Left colon (tissue), 2 donors: ENCODE measurements at regions not wholly inside any gene's neighbourhood (a gene's known extent, or its start where the extent isn't known, plus 50 kb on each side); places are given as distances from the start of the nearest gene placed in this dataset.
A peak's percentile ranks its signal among the peaks of the same experiment; 100 is the strongest.

Experiments used
- ATAC-seq: fragments of 200-7000 bp; cut with Tn5 transposase; one replicate; pipeline ENCODE4 v1.9.1; 2020; ENCODE audit warnings: mild to moderate bottlenecking, moderate library complexity
- DNase-seq, 2 donors: peaks; one replicate each; pipeline ENCODE4 v3.0.0-alpha.2; 2020
- intact Hi-C, 2 donors: fragments of 100-400 bp; cut with DNase I in 1 of 2; cut with micrococcal nuclease in 1 of 2; formaldehyde crosslinking; loops; one replicate each; pipeline versions ENCODE4 v1.11.2 to v1.14.0; 2022; cut with DNase I, micrococcal nuclease
- donor health status: DM: no; HTN: no; CAD: no.
- donor health status: DM: yes; HTN: yes; CAD: no.

DNA sequence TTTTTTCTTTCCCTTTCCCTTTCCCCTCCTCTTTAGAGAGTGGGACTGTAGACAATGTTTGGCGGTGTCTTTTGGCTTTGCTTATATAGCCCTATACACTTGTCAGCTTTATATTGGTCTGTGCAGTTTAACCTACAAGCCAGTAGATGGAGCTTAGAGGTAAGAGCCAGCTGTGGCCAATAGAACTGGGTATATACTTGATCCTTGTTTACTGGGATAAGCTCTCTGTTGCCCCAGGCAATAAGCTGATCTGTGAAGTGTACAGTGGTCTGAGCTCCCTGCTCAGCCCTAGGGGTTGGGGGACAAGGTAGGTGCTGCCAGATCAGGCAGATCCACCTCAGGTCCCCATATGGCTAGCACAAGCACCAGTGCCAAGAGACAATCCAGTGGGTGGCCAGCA is 434.1 kb downstream of the NOVA1 start:
- ATAC-seq = peak; percentile 84
- intact Hi-C loops = loop anchor here in 1 of 2 donors (10.0 kb wide), 1 partner anchor 821 kb away; no protein-coding TSS in a partner anchor
- DNase-seq = no peak

DNA sequence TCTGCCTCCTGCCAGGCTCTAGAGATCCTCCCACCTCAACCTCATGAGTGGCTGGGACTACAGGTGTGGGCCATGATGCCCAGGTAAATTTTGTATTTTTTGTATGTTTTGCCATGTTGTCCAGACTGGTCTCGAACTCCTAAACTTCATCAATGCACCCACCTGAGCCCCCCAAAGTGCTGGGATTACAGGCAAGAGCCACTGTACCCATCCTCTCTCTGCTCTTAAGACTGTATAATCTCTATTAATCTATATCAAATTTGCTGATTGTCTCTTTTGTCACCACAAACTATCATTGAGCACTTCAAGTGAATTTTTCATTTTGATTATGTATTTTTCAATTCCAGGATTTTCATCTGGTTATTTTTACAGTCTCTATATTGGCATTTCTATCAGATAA is 440.3 kb downstream of the NOVA1 start:
- intact Hi-C loops = no loop called here
- ATAC-seq = no peak
- no peak for DNase-seq

DNA sequence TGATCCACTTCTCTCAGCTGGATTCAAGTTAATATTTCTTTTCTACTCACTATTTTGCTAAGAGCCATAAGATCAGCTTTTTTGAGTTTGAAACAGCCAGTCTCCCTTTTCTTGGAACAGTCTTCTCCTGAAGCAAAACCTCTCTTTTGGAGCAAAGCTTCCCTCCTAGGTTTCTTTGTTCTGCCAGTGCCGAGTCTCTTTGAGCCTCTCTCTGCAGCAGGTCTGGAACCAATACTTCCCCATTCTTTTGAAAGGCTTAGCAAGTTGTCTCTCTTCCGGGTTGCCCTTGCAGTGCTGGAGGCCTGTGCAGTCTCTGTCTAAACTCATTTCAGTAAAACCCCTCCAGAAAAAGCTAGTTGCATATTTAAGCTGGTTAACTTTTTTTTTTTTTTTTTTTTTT is 454.8 kb downstream of the NOVA1 start:
- intact Hi-C loops = no loop called here
- ATAC-seq (no peak), DNase-seq (no peak)

DNA sequence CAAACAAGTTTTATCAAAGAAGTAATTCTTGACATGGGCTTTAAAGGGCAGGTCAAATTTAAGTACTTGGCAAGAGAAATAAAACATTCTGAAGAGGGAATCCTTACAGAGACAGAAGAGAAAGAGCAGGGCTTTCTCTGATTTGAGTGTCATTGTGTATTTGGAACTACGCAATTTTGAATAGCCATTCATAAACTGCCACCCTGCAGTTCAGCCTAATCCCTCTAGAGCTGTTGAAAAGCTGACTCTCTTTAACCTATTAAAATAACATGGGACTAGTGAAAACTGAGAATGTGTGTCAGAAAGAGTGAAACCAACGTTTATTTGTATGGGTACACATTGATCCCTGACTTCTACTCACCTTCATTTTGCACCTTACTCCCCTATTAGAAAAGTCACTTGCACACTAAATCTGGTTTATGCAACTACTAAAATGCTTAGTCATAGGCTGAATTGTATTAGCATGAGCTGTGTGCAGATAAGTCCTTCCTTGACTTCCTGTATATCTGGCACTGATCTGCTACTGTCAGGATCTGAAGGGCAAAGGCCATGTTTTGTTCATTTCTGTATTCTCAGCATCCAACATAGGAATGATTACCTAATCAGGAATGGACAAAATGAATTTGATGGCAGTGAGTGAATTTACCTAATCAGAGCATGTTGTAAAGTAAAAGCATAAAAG is 458.9 kb downstream of the NOVA1 start:
- DNase-seq (no peak), ATAC-seq (no peak)
- intact Hi-C loops = no loop called here

DNA sequence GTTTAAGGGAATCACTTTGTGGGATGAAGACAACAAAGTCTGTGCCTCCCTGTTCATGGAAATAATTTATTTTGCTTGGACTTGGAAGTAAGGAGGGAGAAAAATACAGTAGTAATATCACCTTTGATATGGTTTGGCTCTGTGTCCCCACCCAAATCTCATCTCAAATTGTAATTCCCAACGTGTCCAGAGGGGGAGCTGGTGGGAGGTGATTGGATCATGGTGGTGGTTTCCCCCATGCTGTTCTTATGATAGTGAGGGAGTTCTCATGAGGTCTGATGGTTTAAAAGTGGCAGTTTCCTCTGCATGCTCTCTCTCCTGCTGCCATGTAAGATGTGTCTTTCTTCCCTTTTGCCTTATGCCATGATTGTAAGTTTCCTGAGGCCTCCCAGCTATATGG is 460.7 kb downstream of the NOVA1 start:
- no peak for ATAC-seq
- intact Hi-C loops = no loop called here

DNA sequence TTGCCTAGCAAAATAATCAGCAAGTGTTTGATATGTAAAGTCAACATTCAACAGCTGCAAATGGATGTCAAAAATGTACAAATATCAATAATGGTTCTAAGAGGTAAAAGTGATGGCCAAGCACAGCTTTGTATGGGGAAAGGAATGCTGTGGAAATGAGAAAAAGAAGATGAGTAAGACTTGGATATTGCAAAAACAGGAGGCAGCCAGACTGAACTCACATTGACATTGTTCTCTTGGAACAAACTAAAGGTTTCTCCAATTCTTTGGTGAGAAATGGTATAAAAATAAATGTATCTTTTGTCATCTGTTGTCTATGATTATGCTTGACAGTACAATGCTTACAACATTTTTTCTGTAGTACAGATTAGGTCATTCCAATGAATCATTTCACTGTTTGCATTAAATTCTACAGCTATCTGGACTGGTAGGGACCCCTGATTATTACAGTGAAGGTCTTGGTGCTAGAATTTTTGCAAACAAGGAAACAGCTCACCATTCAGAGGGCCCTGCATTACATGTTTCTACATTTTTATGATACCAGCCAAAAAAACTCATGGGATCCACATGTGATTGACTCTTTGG is 465.7 kb downstream of the NOVA1 start:
- intact Hi-C loops = no loop called here
- ATAC-seq = no peak
- no peak for DNase-seq

More for the DNA sequence above, 460.7 kb downstream of the NOVA1 start:
- no peak for DNase-seq

DNA sequence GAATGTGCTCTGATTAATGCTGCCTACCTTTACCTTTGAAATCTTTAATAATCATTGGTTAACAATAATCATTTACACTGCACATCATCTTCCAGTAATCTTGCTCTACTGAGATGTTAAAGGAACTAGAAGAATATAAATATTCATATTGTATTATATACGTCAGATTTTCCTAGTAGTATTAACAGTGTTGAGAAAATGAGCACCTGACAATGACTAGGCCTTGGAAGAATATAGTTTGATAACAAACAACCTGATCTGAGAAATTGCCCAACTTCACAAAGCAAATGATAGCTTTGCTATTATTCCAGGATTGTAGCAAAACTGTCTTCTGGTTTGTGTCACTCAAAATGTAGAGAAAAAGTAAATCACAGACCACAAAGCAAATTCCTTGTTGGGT is 467.1 kb downstream of the NOVA1 start:
- intact Hi-C loops = no loop called here
- no peak for DNase-seq
- ATAC-seq = no peak

DNA sequence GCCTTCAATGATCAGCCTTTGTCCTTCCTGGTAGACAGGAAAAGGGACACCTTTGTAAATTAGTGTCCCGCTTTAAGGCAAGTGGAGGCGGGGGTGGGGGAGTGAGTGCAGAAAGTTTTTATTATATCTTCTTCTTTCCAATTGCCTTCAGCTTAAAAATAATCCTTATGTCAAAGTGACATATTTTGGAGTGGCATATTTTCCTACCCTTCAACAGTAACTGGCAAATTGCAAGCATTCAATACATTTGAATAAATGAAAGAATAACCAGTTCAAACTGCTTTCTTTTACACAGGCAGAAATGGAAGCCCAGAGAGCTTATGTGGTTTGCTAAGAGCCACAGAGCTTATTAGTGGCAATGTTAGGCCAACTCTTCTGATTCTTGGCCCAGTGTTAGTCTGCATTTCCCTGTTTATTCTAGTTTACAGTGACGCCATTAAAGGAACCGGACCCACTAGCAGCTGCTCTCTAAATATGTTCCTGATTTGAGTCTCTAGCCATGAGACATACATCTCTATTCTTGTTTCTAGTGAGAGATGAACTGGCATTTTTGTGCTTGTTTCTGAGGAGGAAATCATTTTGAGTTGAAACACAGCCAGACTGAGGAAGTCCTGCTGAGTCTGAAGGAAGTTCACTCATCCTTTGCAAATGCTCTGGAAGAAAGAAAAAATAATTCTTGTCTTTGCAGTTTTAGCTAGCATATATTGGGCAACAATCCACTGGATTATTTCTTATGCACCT is 468.7 kb downstream of the NOVA1 start:
- DNase-seq (no peak), ATAC-seq (no peak)
- intact Hi-C loops = no loop called here

DNA sequence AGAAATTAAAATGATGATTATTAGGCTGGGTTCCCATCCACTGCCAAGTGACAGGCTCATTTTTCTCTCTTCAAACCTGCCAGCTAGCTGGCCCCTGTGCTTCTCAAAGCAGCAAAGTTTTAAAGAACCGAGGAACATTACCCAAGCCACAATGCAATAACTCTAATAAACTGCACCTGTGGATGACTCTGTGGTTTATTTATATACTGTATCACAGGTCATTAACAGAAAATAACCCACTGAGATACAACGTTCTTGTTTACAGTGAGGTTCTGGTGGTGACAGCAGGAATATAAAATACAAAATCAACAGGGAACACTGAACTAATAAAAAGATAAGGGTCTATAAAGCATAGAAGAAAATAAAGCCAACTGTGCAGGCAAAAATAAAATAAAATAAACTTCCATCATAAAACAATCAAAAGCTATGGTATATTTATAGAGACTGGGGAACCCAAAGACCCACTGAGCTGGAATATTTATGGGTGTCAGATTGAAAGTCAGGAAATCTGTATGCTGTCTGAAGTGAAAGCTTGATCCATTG is 472.9 kb downstream of the NOVA1 start:
- ATAC-seq (peak; percentile 17), DNase-seq (no peak)
- intact Hi-C loops = no loop called here

DNA sequence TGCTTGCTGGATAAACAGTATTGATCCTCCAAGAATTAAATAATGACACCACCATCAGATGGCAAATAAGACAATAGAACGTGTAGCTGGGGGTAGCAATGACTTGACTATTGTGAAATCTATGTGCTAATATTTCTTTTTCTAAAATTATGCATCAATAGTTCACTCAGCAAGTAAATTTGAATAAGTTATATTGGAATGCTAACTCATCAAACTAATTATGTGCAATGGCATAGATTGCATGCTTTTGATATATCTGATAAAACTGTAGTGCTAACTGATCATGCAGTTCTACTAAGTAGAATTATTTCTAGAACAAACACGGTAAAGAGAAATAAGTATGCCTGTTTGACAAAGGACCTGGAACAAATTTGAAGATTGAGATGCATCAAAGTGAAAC is 474.4 kb downstream of the NOVA1 start:
- no peak for ATAC-seq
- DNase-seq = no peak
- intact Hi-C loops = no loop called here

DNA sequence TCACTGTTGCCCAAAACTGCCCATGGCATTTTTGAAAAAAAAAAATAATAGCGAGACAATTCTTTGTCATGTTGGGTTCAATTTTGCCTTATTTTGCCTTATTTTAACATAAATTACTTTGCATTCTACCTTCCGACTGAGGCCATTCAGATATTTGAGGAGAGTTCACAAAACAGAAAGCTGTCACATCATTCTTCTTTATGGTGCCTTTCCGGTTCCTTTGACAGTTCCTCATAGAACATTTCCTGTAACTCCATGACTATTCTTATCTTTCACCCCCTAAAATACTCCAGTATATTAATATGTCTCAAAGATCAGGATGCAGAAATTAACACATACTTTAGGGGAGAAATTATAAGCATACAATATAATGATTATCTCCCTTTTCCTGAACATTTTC is 476.7 kb downstream of the NOVA1 start:
- no peak for ATAC-seq
- DNase-seq = no peak
- intact Hi-C loops = no loop called here

DNA sequence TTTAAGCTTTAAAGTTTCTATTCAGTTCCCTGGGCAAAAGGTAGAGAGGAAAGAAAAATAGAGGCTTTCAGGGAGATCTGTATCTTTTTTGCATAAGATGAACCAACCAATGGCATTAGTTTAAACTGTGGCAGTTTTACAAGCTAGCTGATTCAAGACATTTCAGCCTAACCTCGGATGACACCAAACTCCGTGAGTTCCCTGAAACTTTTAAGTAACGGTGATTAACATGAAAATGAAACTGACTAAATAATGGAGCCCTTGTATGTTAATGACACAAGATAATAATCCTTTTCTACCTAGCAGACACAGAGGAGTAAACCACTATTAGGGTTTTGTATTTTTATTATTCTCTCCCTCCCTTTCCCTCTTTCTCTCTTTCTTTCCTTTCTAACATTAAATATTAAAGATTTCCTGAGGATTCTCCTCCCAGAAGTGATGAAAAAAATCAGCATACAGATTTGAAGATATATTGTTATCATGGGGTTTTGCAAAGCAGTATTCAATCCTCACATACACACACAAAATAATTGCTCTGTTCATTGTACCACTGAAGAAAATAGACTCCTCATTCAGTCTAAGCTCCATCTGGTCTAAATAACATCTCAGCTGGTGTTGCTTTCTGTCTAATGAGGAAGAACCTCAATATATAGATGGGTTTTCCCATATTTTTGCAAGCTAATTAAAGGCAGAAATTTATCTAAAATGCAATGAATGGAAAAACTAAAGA is 483.8 kb downstream of the NOVA1 start:
- DNase-seq (no peak), ATAC-seq (no peak)
- intact Hi-C loops = no loop called here

DNA sequence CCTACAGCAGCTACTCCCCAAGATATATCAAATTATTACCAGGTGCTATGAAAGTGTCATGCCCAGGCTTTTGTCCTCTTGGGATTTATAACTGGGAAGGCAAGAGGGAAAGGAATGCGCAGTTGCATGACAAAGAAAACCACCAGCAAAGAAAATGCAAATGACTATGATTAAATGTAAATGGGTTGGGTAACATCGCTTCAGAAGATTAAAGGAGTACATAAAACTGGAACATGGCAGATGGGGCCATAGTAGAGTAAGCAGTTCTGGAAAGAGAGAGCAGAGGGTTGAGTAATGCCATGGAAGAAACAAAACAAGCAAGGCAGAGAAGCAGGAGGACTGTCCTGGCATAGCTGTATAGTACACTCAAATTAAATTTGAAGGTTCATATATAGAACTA is 493.1 kb downstream of the NOVA1 start:
- DNase-seq = no peak
- intact Hi-C loops = no loop called here
- ATAC-seq = no peak

DNA sequence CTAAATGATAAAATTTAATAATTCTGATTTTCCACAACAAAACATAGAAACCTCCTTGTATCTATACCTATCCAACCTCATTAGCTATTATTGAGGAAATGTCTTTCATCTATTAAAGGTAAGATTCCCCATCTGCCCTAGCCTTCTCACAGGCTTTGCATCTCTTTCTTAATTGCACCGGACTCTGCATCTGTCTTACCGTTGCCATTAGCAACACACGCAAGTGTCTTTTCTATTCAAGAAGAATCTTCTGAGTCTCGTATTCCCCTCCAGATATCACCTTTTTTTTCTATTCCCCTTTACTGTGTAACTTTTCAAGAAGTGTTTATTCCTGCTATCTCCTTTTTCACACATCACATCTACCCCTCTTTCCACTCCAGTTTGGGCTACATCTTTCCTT is 500.0 kb downstream of the NOVA1 start:
- ATAC-seq (no peak), DNase-seq (no peak)
- intact Hi-C loops = no loop called here

DNA sequence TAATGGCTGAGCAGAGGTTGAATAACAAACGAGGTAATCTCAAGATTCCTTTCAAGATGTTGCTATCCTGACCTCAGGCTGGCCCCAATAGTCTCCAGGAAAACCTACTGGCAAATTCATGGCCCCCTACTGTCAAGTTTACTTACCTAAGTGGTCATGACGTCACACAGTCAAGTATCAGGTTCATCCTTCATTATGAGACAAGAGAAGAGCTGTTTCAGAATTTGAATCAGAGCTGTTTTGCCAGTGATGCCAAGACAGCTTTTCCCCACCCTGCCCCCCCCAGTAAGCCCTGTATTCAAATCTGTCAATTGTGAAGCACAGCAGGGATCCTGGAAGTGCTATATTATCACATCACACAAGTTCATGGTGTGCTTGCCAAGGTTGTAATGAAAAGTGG is 509.6 kb downstream of the NOVA1 start:
- intact Hi-C loops = no loop called here
- no peak for DNase-seq
- no peak for ATAC-seq

DNA sequence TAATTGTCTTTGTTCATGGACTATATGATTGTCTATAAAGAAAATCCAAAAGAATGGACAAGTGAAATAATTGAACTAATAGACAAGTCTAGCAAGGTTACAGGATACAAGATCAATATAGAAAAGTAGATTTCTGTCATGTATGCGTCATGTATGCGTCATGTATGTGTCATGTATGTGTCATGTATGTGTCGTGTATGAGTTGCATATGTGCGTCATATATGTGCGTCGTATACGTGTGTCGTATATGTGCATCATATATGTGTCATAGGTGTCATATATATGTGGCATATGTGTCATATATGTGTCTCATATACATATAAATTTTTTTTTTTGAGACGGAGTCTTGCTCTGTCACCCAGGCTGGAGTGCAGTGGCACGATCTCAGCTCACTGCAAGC is 516.8 kb downstream of the NOVA1 start:
- ATAC-seq (no peak), DNase-seq (no peak)
- intact Hi-C loops = no loop called here

DNA sequence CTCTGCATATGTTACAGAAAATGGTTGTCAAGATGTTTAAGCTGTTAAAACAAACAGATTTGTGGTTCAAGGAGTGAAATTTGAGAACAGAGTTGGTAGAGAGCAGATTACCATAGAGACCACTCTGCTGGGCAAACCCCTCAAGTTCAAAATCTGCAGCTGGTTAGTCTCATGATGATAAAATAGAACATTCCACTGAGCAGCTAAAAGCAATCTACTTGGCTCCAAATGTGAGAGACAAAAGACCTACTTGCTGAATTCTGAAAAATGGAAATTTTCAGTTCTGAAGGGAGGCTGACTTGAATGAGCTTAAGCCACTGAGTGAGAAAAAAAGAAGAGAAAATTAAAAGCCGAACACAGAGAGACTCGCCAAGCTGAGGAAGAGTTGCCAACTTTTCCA is 519.3 kb downstream of the NOVA1 start:
- DNase-seq = no peak
- ATAC-seq = no peak
- intact Hi-C loops = no loop called here

DNA sequence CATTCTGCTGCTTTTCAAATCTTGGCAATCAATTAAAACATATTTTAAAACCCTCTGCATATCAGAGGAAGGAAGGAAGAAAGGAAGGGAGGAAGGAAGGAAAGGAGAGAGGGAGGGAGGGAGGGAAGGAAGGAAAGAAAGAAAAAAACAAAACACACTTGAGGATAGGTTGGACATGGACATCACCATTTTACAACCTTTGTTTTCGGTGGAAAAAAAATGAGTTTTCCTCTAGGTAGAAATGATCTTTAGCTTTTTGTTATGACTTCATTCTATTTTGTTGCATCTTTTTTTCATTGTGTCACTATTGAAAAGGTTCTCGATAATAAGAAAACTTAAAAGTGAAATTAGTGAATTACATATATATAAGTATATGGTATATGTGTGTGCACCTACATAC is 522.9 kb downstream of the NOVA1 start:
- no peak for DNase-seq
- no peak for ATAC-seq
- intact Hi-C loops = no loop called here

DNA sequence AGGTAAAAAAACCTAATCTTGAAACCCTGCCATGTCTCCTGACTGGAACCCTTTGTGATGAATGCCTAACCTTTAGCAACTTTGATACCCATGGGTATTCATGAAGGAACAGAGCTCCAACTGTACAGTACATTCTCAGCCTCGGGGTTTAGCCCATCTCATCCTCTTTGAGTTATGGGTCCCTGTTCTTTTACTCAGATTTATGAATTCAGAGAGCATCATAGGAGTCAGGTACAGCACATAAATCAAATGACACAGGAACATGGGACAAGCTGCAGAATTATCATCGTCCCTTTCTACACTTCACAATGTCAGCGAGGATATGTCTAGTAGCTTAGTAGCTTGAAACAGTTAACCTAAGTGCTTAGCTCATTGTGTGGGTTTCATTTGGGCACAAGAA is 527.4 kb downstream of the NOVA1 start:
- intact Hi-C loops = no loop called here
- DNase-seq (no peak), ATAC-seq (no peak)
